ENCODE measurements at regions not wholly inside any gene's neighbourhood (a gene's known extent, or its start where the extent isn't known, plus 50 kb on each side); places are given as distances from the start of the nearest gene placed in this dataset.
"Not testable (repeated sequence)": the region's sequence is repeated elsewhere in the genome, so short reads cannot be mapped to it uniquely, and the experiment has no call there.

- Histone ChIP-seq H3K4me3 (ENCODE audit: control extremely low read depth in 1 of 5, extremely low read depth in 1 of 5, insufficient read depth in 1 of 5, low read depth in 2 of 5, low read length in 4 of 5) (no peak overlapping the region), H3K4me1 (ENCODE audit: control insufficient read depth in 2 of 2, insufficient read depth in 2 of 2, low read length in 2 of 2) (no peaks in the 10 kb centered on the region), H3K27me3 (replicated peaks in 1 of 4; ENCODE audit: control extremely low read depth in 1 of 4, control insufficient read depth in 3 of 4, insufficient read depth in 4 of 4, low read length in 3 of 4) (peaks cover 0 to 2% (median 0%) of the 10 kb centered on the region in 4 experiments), H3K4me2 (replicated peaks; ENCODE audit: low read depth, low read length, poor library complexity, severe bottlenecking) (no peak overlapping the region), H2AFZ (ENCODE audit: insufficient read depth, low read depth, low read length, poor library complexity, severe bottlenecking) (no peak overlapping the region), H4K20me1 (ENCODE audit: control insufficient read depth, insufficient read depth, low read length, poor library complexity, severe bottlenecking) (no peaks in the 10 kb centered on the region), H3K9ac (ENCODE audit: low read length) (no peak overlapping the region), H3K27ac (ENCODE audit: low read length in 2 of 2) (no peak overlapping the region), H3K79me2 (ENCODE audit: control insufficient read depth, insufficient read depth, low read length) (no peaks in the 10 kb centered on the region), H3K9me3 (ENCODE audit: control extremely low read depth in 1 of 3, control insufficient read depth in 2 of 3, insufficient read depth in 1 of 3, low read length in 2 of 3) (no peaks in the 10 kb centered on the region), H3K36me3 (replicated peaks in 1 of 2; ENCODE audit: control extremely low read depth in 1 of 2, control insufficient read depth in 1 of 2, extremely low read depth in 1 of 2, insufficient read depth in 2 of 2, low read length in 1 of 2) (no peaks in the 10 kb centered on the region)
- Mint-ChIP-seq H3K4me3 (no peak overlapping the region), H3K4me1 (no peaks in the 10 kb centered on the region), H3K27me3 (peaks cover 10% of the 10 kb centered on the region), H3K9me3 (ENCODE audit: insufficient read depth) (peaks cover 4% of the 10 kb centered on the region), H3K27ac (no peak overlapping the region)
- WGBS (ENCODE audit: insufficient coverage) = no CpG with 5 or more reads among the region's 3 CpGs
- ATAC-seq (ENCODE audit: low read depth) (no peak), DNase-seq (no peak)
- CTCF ChIA-PET = no interaction called here
- TF ChIP-seq CTCF (IDR thresholded peaks at IDR 0.05) (no peak), EZH2 (IDR thresholded peaks at IDR 0.05; ENCODE audit: borderline replicate concordance, insufficient read depth, low read depth, low read length, poor library complexity, severe bottlenecking) (no peak)
- intact Hi-C loops (cut with micrococcal nuclease) = no loop called here
- POLR2A ChIA-PET = no interaction called here
These were observed 239.8 kb downstream of the FZD1 start for GRCh38 chr7:91503934-91504555.

GRCh38 chr7:91504919-91505318 lies 240.7 kb downstream of the FZD1 start:
- Histone ChIP-seq H3K4me2 (replicated peaks; ENCODE audit: low read depth, low read length, poor library complexity, severe bottlenecking) (no peak overlapping the region), H3K4me3 (ENCODE audit: control extremely low read depth in 1 of 5, extremely low read depth in 1 of 5, insufficient read depth in 1 of 5, low read depth in 2 of 5, low read length in 4 of 5) (no peak overlapping the region), H3K9me3 (ENCODE audit: control extremely low read depth in 1 of 3, control insufficient read depth in 2 of 3, insufficient read depth in 1 of 3, low read length in 2 of 3) (no peaks in the 10 kb centered on the region), H2AFZ (ENCODE audit: insufficient read depth, low read depth, low read length, poor library complexity, severe bottlenecking) (no peak overlapping the region), H3K4me1 (ENCODE audit: control insufficient read depth in 2 of 2, insufficient read depth in 2 of 2, low read length in 2 of 2) (no peaks in the 10 kb centered on the region), H3K36me3 (replicated peaks in 1 of 2; ENCODE audit: control extremely low read depth in 1 of 2, control insufficient read depth in 1 of 2, extremely low read depth in 1 of 2, insufficient read depth in 2 of 2, low read length in 1 of 2) (no peaks in the 10 kb centered on the region), H3K9ac (ENCODE audit: low read length) (no peak overlapping the region), H3K79me2 (ENCODE audit: control insufficient read depth, insufficient read depth, low read length) (no peaks in the 10 kb centered on the region), H4K20me1 (ENCODE audit: control insufficient read depth, insufficient read depth, low read length, poor library complexity, severe bottlenecking) (no peaks in the 10 kb centered on the region), H3K27me3 (replicated peaks in 1 of 4; ENCODE audit: control extremely low read depth in 1 of 4, control insufficient read depth in 3 of 4, insufficient read depth in 4 of 4, low read length in 3 of 4) (peaks cover 0 to 2% (median 0%) of the 10 kb centered on the region in 4 experiments), H3K27ac (ENCODE audit: low read length in 2 of 2) (no peak overlapping the region)
- no peak overlapping the region for H3K4me3 Mint-ChIP-seq
- intact Hi-C loops (cut with micrococcal nuclease) = no loop called here
- peaks cover 10% of the 10 kb centered on the region for H3K27me3 Mint-ChIP-seq
- H3K27ac Mint-ChIP-seq = no peak overlapping the region
- POLR2A ChIA-PET = no interaction called here
- H3K9me3 Mint-ChIP-seq (ENCODE audit: insufficient read depth) = peaks cover 4% of the 10 kb centered on the region
- DNase-seq (no peak), ATAC-seq (ENCODE audit: low read depth) (no peak)
- TF ChIP-seq CTCF (IDR thresholded peaks at IDR 0.05) (no peak), EZH2 (IDR thresholded peaks at IDR 0.05; ENCODE audit: borderline replicate concordance, insufficient read depth, low read depth, low read length, poor library complexity, severe bottlenecking) (no peak)
- CTCF ChIA-PET = no interaction called here
- H3K4me1 Mint-ChIP-seq = no peaks in the 10 kb centered on the region
- no CpG with 5 or more reads among the region's 2 CpGs for WGBS (ENCODE audit: insufficient coverage)

- H3K9ac ChIP-seq (ENCODE audit: low read length); H3K4me1 ChIP-seq (ENCODE audit: control insufficient read depth in 2 of 2, insufficient read depth in 2 of 2, low read length in 2 of 2); H2AFZ ChIP-seq (ENCODE audit: insufficient read depth, low read depth, low read length, poor library complexity, severe bottlenecking); H3K27ac Mint-ChIP-seq; H3K27ac ChIP-seq (ENCODE audit: low read length in 2 of 2); H4K20me1 ChIP-seq (ENCODE audit: control insufficient read depth, insufficient read depth, low read length, poor library complexity, severe bottlenecking); H3K27me3 ChIP-seq (replicated peaks in 1 of 4; ENCODE audit: control extremely low read depth in 1 of 4, control insufficient read depth in 3 of 4, insufficient read depth in 4 of 4, low read length in 3 of 4); H3K4me1 Mint-ChIP-seq; H3K4me3 Mint-ChIP-seq; H3K79me2 ChIP-seq (ENCODE audit: control insufficient read depth, insufficient read depth, low read length); ATAC-seq (ENCODE audit: low read depth); DNase-seq; H3K4me2 ChIP-seq (replicated peaks; ENCODE audit: low read depth, low read length, poor library complexity, severe bottlenecking); H3K36me3 ChIP-seq (replicated peaks in 1 of 2; ENCODE audit: control extremely low read depth in 1 of 2, control insufficient read depth in 1 of 2, extremely low read depth in 1 of 2, insufficient read depth in 2 of 2, low read length in 1 of 2); POLR2A ChIA-PET; H3K9me3 Mint-ChIP-seq (ENCODE audit: insufficient read depth); H3K9me3 ChIP-seq (ENCODE audit: control extremely low read depth in 1 of 3, control insufficient read depth in 2 of 3, insufficient read depth in 1 of 3, low read length in 2 of 3); H3K4me3 ChIP-seq (ENCODE audit: control extremely low read depth in 1 of 5, extremely low read depth in 1 of 5, insufficient read depth in 1 of 5, low read depth in 2 of 5, low read length in 4 of 5); H3K27me3 Mint-ChIP-seq; CTCF ChIA-PET; intact Hi-C loops (cut with micrococcal nuclease): not testable (repeated sequence)
- WGBS (ENCODE audit: insufficient coverage) = 99% methylated on average over 8 of the region's 10 CpGs
These were observed 242.7 kb downstream of the FZD1 start for GRCh38 chr7:91506966-91507365.
